ENCODE measurements at regions not wholly inside any gene's neighbourhood (a gene's known extent, or its start where the extent isn't known, plus 50 kb on each side); places are given as distances from the start of the nearest gene placed in this dataset.
A peak's percentile ranks its signal among the peaks of the same experiment; 100 is the strongest.

DNA sequence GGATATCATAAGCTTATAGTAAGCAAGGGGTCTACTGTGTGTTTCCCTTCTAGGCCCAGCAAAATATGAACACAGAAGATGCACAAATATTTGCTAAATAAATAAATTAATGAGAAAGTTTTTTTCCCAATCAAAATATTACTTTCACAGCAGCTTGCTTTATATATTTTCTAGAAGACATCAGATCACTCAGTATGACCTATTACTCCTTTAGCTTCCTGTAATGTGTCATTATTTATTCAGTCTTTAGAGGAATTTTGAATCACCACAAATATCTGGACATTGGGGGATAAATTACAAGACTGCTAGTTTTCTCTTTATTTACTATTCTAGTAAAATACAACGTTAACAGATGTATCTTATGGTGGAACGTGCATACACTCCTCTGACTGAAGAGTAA is 765.8 kb upstream of the POM121L12 start:
- H3K4me3 ChIP-seq (ENCODE audit: low read length): no peak overlapping the region
- no peak overlapping the region for H3K9ac ChIP-seq (ENCODE audit: extremely low read depth, low read length, poor library complexity, severe bottlenecking)
- H3K27me3 Mint-ChIP-seq (ENCODE audit: insufficient read depth): no peaks in the 10 kb centered on the region
- H3K4me1 Mint-ChIP-seq: no peaks in the 10 kb centered on the region
- H3K4me1 ChIP-seq (ENCODE audit: control insufficient read depth, insufficient read depth, low read length): no peaks in the 10 kb centered on the region
- H3K27ac Mint-ChIP-seq: no peak overlapping the region
- H3K27ac ChIP-seq (ENCODE audit: low read depth, low read length): no peak overlapping the region
- TF ChIP-seq, protein P1, sequence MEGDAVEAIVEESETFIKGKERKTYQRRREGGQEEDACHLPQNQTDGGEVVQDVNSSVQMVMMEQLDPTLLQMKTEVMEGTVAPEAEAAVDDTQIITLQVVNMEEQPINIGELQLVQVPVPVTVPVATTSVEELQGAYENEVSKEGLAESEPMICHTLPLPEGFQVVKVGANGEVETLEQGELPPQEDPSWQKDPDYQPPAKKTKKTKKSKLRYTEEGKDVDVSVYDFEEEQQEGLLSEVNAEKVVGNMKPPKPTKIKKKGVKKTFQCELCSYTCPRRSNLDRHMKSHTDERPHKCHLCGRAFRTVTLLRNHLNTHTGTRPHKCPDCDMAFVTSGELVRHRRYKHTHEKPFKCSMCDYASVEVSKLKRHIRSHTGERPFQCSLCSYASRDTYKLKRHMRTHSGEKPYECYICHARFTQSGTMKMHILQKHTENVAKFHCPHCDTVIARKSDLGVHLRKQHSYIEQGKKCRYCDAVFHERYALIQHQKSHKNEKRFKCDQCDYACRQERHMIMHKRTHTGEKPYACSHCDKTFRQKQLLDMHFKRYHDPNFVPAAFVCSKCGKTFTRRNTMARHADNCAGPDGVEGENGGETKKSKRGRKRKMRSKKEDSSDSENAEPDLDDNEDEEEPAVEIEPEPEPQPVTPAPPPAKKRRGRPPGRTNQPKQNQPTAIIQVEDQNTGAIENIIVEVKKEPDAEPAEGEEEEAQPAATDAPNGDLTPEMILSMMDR (conservative IDR thresholded peaks at IDR 0.05): no peak
- no peak for DNase-seq
- H3K36me3 Mint-ChIP-seq (ENCODE audit: low read depth): no peaks in the 10 kb centered on the region
- H3K9me3 Mint-ChIP-seq: no peaks in the 10 kb centered on the region
- no peak overlapping the region for H3K4me3 Mint-ChIP-seq
- no peaks in the 10 kb centered on the region for H3K9me3 ChIP-seq (ENCODE audit: control insufficient read depth, low read length)
- no peaks in the 10 kb centered on the region for H3K36me3 ChIP-seq (ENCODE audit: control insufficient read depth, insufficient read depth, low read length)
- H3K27me3 ChIP-seq (ENCODE audit: control insufficient read depth, insufficient read depth, low read length, poor library complexity, severe bottlenecking): no peaks in the 10 kb centered on the region
- 100% methylated on average over 1 to 2 of the region's 2 CpGs for WGBS, 2 experiments (ENCODE audit: insufficient coverage in 1 of 2, insufficient read length in 1 of 2)

DNA sequence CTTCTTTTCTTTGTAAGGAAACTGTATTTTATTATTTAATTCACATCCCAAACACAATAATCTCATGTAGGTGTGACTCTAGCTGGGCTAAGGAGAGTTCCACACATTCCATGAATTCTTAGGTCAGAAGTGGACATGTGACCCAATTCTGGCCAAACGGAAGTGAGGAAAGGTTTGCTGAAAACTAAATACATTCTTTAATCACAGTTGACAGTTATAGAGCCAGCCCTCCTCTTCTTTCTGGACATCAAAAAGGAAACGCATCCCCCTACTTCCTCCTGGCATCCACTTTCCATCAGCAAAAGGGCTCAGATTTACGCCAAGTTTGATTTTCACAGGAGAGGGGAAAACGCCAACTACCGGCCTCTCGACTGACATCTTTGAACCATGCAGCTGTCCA is 774.4 kb upstream of the POM121L12 start:
- Histone ChIP-seq H3K4me3 (ENCODE audit: low read length) (no peak overlapping the region), H3K9ac (ENCODE audit: extremely low read depth, low read length, poor library complexity, severe bottlenecking) (no peak overlapping the region), H3K36me3 (ENCODE audit: control insufficient read depth, insufficient read depth, low read length) (no peaks in the 10 kb centered on the region), H3K4me1 (ENCODE audit: control insufficient read depth, insufficient read depth, low read length) (no peaks in the 10 kb centered on the region), H3K9me3 (ENCODE audit: control insufficient read depth, low read length) (no peaks in the 10 kb centered on the region), H3K27me3 (ENCODE audit: control insufficient read depth, insufficient read depth, low read length, poor library complexity, severe bottlenecking) (no peaks in the 10 kb centered on the region), H3K27ac (ENCODE audit: low read depth, low read length) (no peak overlapping the region)
- TF ChIP-seq, protein P1 (conservative IDR thresholded peaks at IDR 0.05): no peak
- WGBS, 2 experiments (ENCODE audit: insufficient coverage in 1 of 2, insufficient read length in 1 of 2): 96 to 97% methylated on average over 5 to 6 of the region's 6 CpGs
- H3K36me3 Mint-ChIP-seq (ENCODE audit: low read depth): no peaks in the 10 kb centered on the region
- H3K9me3 Mint-ChIP-seq: peaks cover 2% of the 10 kb centered on the region
- no peak overlapping the region for H3K4me3 Mint-ChIP-seq
- DNase-seq: no peak
- H3K4me1 Mint-ChIP-seq: no peaks in the 10 kb centered on the region
- H3K27me3 Mint-ChIP-seq (ENCODE audit: insufficient read depth): no peaks in the 10 kb centered on the region
- no peak overlapping the region for H3K27ac Mint-ChIP-seq

DNA sequence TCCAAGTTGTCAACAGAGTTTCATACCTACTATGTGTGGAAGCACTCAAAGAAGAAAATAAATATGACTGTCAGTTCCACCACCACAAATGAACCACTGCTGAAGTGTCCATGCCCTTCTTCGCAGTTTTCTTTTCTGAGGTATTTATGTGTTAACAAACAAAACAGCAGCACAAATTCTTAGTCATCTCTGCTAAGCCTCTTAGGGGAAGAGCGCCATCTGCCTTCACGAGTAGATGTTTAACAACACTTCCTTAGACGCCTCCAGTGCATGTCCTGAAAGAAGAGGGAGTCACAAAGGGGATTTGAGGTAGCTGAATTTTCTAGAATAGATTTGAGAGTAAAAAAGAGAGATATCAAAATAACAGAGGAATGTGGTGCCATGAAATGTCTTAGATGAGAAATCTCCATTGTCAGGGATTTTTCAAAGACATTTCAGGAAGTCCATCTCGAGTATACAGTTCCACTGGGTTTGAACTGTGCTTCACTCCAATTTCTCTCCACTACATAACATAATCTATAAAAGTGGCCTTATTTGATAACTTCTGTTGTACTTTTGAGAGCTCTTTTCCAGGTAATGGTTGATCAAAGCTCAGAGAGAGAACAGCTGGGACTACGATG is 775.3 kb upstream of the POM121L12 start:
- peak; percentile 66 for DNase-seq
- Histone ChIP-seq H3K27me3 (ENCODE audit: control insufficient read depth, insufficient read depth, low read length, poor library complexity, severe bottlenecking) (no peaks in the 10 kb centered on the region), H3K9ac (ENCODE audit: extremely low read depth, low read length, poor library complexity, severe bottlenecking) (no peak overlapping the region), H3K4me1 (ENCODE audit: control insufficient read depth, insufficient read depth, low read length) (no peaks in the 10 kb centered on the region), H3K36me3 (ENCODE audit: control insufficient read depth, insufficient read depth, low read length) (no peaks in the 10 kb centered on the region), H3K9me3 (ENCODE audit: control insufficient read depth, low read length) (no peaks in the 10 kb centered on the region), H3K27ac (ENCODE audit: low read depth, low read length) (no peak overlapping the region), H3K4me3 (ENCODE audit: low read length) (no peak overlapping the region)
- 81 to 82% methylated on average over 5 to 6 of the region's 6 CpGs for WGBS, 2 experiments (ENCODE audit: insufficient coverage in 1 of 2, insufficient read length in 1 of 2)
- no peaks in the 10 kb centered on the region for H3K4me1 Mint-ChIP-seq
- TF ChIP-seq, protein P1 (conservative IDR thresholded peaks at IDR 0.05): peak; percentile 79
- H3K36me3 Mint-ChIP-seq (ENCODE audit: low read depth): no peaks in the 10 kb centered on the region
- H3K4me3 Mint-ChIP-seq: no peak overlapping the region
- no peak overlapping the region for H3K27ac Mint-ChIP-seq
- peaks cover 2% of the 10 kb centered on the region for H3K9me3 Mint-ChIP-seq
- no peaks in the 10 kb centered on the region for H3K27me3 Mint-ChIP-seq (ENCODE audit: insufficient read depth)
